ENCODE measurements at regions not wholly inside any gene's neighbourhood (a gene's known extent, or its start where the extent isn't known, plus 50 kb on each side); places are given as distances from the start of the nearest gene placed in this dataset.

DNA sequence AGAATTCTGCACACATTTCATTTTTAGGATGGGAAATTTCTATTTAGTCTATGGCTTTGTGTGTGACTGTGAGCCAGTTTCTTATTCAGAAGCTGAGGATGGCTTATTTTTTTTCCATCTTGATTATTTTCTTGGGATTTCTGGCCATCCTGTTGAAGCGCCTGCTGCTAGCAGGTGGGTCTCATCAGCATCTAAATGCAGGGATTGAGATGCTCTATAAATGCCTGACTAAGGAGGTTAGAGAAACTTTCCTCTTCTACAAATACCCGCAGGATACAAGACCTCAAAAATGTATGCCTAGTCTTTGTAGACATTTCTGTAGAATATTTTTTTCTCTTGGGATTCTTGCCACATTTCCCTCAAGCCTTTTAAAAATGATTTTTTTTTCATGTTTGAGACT lies 138.0 kb upstream of the CCN2 start:
- Histone ChIP-seq H3K4me3 (no peak overlapping the region), H3K9me3 (no peaks in the 10 kb centered on the region; the same call in none of the 2 replicates), H3K36me3 (no peaks in the 10 kb centered on the region; the same call in 1 of the 2 replicates)

DNA sequence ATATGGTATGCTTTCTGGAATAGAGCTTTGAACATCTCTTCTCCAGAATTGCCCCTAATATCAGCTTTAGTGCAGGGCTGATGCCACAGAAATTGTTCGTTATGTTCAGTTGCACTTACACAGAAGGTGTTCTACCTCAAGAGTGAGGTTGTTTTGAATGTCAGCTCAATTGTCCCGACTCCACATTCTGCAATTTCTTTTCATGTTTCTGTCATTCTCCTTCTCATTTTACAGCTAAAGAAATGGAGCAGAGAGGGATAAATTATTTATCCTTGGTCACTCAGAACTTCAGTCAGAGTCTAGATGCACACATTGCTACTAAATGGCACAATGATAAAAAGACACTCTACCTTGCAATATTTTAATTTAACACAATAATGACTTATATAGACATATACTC lies 137.0 kb upstream of the CCN2 start:
- H3K36me3 ChIP-seq: no peaks in the 10 kb centered on the region; the same call in 1 of the 2 replicates
- DNase-seq: no peak

More for the DNA sequence above, 138.0 kb upstream of the CCN2 start:
- no peak for DNase-seq
- no peaks in the 10 kb centered on the region for H3K27me3 ChIP-seq

DNA sequence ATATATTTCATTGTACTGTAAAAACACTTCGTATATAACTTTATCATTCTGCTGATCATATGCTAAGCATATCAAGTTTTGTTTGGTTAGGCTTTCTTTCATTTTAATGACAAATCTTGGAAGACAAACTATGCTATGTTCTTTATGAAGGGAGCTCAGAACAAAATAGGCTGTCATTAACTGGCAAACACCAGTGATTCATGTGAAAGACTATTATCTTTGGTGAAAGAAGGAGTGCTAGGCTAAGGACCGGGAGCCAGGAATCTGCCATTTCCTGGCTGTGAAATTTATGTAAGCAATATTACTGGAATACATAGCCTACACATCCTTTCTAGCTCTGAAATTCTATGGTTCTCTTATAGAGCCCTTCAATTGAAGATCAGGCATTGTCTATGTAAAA lies 136.2 kb upstream of the CCN2 start:
- Histone ChIP-seq H3K27me3 (no peaks in the 10 kb centered on the region), H3K9me3 (no peaks in the 10 kb centered on the region; the same call in 1 of the 2 replicates), H3K36me3 (no peaks in the 10 kb centered on the region; the same call in 1 of the 2 replicates), H3K4me3 (no peak overlapping the region)
- DNase-seq: peak; percentile 71

More for the DNA sequence above, 137.0 kb upstream of the CCN2 start:
- Histone ChIP-seq H3K9me3 (no peaks in the 10 kb centered on the region; the same call in 1 of the 2 replicates), H3K4me3 (no peak overlapping the region), H3K27me3 (no peaks in the 10 kb centered on the region)

DNA sequence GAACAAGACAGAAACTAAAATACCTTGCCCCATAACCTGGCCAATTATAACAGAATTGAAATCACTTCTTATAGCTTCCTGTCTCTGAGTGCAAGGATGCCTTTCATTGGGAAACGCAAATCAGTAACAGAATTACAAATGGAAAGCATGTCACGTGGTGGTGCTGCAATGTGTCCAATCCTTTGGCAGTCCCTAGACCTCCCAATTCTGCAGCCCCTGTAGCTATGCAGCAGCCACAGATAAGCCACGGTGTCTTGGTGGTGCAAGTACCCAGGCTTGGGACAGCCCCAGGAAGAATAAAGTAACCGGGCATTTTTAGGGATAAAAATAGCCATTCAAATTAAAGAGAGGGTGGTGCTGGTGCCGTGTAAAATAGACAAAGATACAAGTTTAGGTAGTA lies 134.6 kb upstream of the CCN2 start:
- Histone ChIP-seq H3K27me3 (no peaks in the 10 kb centered on the region), H3K36me3 (no peaks in the 10 kb centered on the region; the same call in 1 of the 2 replicates), H3K9me3 (no peaks in the 10 kb centered on the region), H3K4me3 (no peak overlapping the region)
- DNase-seq: no peak

DNA sequence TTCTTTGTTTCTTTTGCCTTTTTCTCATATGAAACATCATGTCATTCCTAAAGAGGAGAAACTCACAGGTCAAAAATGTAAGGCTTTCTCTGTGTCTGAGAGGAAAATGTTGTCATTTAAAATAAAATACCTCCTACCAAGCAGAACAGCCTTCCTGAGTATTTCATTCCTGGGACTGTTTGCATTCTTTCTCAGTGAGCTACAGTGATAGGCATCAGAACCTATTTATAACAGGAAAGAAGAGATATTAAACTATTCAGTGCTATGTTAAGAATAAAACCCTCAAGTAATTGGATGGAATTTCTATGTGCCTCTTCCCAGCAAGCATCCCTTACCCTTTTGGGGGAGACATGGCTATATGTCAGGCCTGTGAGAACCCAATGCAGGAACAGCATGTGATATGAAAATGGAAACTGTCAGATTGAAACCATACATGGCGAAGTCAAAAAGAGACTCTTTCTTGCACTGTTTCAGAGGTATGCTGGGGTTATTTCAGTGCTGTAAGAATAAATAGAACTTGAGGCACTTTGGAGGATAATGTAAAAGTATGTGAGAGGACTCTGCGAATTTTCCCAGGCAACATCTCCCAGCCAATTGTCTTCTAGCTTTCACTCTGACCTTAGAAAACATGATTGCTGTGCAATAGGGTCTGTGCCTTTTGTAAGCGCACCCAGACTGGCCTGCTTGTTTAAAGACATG lies 133.8 kb upstream of the CCN2 start:
- DNase-seq: peak; percentile 32
- Histone ChIP-seq H3K36me3 (peaks cover 6% of the 10 kb centered on the region; the same call in 1 of the 2 replicates), H3K27me3 (no peaks in the 10 kb centered on the region), H3K9me3 (no peaks in the 10 kb centered on the region), H3K4me3 (no peak overlapping the region)

DNA sequence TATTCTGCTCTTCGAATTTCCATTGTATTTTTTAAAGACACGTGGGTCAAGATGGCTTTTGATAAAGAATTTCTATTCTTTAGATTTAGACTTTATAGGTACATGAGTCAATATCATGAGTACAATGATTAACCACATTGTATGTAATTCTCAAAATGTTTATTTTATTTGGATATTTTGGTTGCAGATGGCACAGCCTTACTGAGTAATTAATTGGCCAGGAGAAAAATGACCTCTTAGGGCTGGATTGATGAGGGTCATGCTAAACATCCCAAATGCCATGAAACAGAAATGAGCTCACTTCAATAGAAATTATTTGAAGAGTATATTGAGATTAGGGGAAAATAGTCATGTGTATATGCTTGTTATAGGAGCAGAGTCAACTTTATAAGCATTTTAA lies 131.2 kb upstream of the CCN2 start:
- Histone ChIP-seq H3K9me3 (no peaks in the 10 kb centered on the region), H3K27me3 (no peaks in the 10 kb centered on the region), H3K4me3 (no peak overlapping the region), H3K36me3 (peaks cover 8% of the 10 kb centered on the region)
- no peak for DNase-seq

DNA sequence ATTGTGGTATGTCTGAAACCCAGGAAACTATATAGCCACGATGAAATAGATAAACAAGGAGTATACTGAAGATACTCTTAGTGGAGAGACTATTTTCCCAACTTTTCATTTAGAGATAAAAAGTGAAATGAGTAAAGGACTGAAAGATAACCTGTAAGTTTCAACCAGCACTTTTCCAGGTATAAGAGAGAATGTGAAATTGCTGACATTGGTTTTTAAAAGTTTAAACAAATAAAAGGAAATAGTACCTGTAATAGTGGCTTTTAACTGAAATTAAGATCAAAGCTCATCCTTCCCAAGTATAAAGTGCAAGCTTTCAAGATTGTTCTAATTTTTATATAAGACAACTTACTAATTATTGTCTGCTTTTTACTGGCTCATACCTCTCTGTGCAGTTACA lies 130.2 kb upstream of the CCN2 start:
- Histone ChIP-seq H3K36me3 (peaks cover 10% of the 10 kb centered on the region), H3K4me3 (no peak overlapping the region), H3K9me3 (no peaks in the 10 kb centered on the region), H3K27me3 (no peaks in the 10 kb centered on the region)
- no peak for DNase-seq

DNA sequence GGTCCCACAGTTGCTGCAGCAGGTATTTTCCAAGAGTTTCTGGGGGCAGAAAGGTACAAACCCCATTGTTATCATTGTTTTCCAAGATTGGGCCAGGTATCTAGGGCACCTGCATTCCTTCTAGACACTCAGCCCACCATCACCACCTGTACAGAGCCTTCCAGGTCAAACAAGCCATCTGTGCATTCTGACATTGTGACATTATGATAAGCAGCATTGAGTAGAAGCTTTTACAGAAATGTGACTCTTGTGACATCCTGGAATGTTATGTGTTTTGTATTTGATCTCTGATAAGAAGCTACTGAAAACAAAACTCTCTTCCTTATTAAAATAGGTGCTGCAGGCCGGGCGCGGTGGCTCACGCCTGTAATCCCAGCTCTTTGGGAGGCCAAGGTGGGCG lies 128.1 kb upstream of the CCN2 start:
- DNase-seq: no peak
- no peaks in the 10 kb centered on the region for H3K9me3 ChIP-seq

DNA sequence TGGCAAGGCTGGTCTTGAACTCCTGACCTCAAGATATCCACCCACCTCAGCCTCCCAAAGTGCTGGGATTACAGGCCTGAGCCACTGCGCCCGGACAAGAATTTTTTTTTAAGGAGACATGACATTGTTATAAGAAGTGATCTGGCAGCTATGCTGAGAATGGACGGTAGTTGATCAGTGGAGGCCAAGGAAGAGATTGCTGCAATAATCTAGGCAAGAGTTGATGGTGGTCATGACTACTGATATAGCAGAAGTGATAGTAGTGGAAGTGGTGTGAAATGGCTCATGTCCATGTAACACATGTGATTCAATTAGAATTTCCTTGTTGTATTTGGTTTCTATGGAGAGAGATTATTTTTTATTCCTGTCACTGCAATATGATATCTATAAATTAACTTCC lies 125.3 kb upstream of the CCN2 start:
- H3K9me3 ChIP-seq: no peaks in the 10 kb centered on the region
- H3K4me3 ChIP-seq: no peak overlapping the region
- DNase-seq: no peak
- no peaks in the 10 kb centered on the region for H3K27me3 ChIP-seq
- peaks cover 18% of the 10 kb centered on the region for H3K36me3 ChIP-seq

More for the DNA sequence above, 128.1 kb upstream of the CCN2 start:
- H3K36me3 ChIP-seq: peaks cover 18% of the 10 kb centered on the region
- no peak overlapping the region for H3K4me3 ChIP-seq
- H3K27me3 ChIP-seq: no peaks in the 10 kb centered on the region

DNA sequence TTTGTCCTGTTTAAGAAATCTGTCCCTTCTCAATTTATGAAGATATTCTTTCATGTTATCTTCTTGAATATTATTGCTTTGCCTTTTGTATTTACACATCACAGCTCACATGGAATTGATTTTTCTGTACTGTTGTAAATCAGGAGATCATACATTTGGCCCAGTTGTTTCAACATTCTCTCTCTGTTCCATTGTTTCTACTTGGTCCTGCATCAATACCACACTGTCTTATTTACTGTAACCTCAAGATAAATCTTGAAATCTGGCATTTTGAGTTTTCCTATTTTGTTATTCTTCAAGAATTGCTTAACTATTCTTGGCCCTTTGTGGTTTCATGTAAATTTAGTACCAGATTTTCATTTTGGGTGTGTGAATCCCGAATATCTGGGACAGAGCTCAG lies 121.7 kb upstream of the CCN2 start:
- Histone ChIP-seq H3K27me3 (no peaks in the 10 kb centered on the region), H3K9me3 (no peaks in the 10 kb centered on the region), H3K4me3 (no peak overlapping the region), H3K36me3 (peaks cover 12% of the 10 kb centered on the region; the same call in 1 of the 2 replicates)
- no peak for DNase-seq

DNA sequence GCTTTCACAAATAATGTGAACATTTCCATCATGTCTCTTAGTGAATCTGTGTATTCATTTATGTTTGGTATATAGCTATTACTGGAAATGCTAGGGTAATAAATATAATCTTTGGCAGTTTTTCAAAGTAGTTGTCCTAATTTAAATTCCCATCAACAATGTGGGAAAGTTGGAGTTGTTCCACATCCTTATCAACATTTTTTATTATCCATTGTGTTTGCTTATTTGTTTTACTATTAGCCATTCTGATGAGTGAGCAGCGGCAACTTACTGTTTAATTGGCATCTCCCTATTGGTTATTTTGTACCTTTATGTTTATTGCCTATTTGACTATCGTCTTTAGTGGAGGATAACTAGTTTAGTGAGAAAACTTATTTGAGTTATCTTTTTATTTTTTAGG lies 121.1 kb upstream of the CCN2 start:
- DNase-seq: no peak
- Histone ChIP-seq H3K4me3 (no peak overlapping the region), H3K27me3 (no peaks in the 10 kb centered on the region), H3K36me3 (peaks cover 16% of the 10 kb centered on the region; the same call in 1 of the 2 replicates), H3K9me3 (no peaks in the 10 kb centered on the region)

DNA sequence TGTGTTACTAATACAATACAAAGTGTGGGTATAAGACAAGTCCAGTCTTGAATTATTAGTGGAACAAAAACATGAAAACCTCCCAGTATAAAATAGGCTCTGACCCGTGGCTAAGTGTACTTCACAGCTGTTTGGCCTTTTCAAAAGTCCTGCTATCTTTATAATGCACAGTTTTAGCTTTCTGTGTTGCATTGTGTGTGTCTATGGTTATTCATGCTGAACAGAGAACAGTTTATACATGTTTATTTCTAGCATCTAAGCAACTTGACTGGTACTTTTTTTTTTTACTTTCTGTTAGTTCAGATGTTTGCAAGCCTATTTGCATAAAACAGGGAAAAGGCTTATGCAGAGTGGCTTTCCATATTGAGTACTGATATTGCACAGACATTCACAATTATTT lies 119.2 kb upstream of the CCN2 start:
- Histone ChIP-seq H3K27me3 (no peaks in the 10 kb centered on the region), H3K4me3 (no peak overlapping the region), H3K36me3 (peaks cover 7% of the 10 kb centered on the region; the same call in 1 of the 2 replicates), H3K9me3 (no peaks in the 10 kb centered on the region)
- DNase-seq: no peak

DNA sequence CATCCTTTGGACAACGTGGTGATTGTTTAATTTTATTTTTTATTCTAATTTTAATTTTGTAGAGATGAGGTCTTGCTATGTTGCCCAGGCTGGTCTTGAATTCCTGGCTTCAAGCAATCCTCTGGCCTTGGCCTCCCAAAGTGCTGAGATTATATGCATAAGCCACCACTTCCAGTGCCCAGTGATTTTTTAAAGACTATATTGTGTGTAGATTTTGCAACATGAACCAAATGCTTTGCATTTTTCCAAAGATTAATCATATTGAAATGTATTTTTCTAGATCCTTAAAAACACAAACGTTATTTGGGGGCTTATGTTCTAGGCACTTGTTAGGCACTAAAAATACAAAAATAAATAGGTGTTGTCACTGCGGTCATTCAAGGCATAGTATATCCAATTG lies 117.6 kb upstream of the CCN2 start:
- no peaks in the 10 kb centered on the region for H3K27me3 ChIP-seq
- H3K4me3 ChIP-seq: no peak overlapping the region
- DNase-seq: peak; percentile 52
- no peaks in the 10 kb centered on the region for H3K9me3 ChIP-seq
- H3K36me3 ChIP-seq: peaks cover 7% of the 10 kb centered on the region; the same call in 1 of the 2 replicates

DNA sequence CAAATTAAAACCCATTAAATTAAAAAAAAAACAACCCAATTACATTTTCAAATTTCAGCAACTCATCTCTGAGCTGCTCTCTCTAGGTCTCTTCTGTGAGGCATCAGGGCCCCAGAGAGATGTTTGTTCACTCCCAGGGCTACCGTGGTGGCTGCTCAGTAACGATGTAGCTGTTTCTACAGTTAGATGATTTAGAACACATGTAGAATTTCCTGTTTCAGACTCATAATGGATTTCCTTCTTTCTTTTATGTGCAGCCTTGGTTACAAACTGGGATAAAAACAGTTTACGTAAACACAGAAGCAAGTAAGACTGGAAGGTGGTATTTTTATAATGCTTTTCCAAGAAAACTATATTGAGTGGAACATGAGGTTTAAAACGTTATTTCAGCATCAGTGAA lies 116.1 kb upstream of the CCN2 start:
- peaks cover 7% of the 10 kb centered on the region; the same call in 1 of the 2 replicates for H3K36me3 ChIP-seq
- no peaks in the 10 kb centered on the region for H3K9me3 ChIP-seq
- DNase-seq: no peak
- H3K27me3 ChIP-seq: no peaks in the 10 kb centered on the region
- H3K4me3 ChIP-seq: no peak overlapping the region

DNA sequence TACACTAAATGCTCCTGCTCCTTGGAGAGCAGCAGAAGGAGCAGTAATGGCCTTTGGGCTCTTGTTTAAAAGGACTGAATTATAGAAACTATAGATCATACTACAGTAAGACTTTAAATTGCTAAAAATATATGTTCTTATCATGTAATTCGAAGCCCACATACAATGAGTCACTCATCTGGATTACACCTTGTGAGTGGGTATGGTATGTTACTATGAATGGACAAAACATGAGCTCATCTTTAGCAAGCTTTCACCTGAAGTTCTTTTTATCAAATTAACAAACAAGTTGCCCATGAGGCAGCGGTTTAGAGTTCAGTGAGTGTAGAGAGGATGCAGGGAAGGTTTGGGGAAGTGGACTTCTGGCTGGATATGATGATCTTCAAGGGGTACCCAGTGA lies 114.4 kb upstream of the CCN2 start:
- Histone ChIP-seq H3K4me3 (no peak overlapping the region), H3K36me3 (peaks cover 7% of the 10 kb centered on the region; the same call in 1 of the 2 replicates), H3K9me3 (no peaks in the 10 kb centered on the region), H3K27me3 (no peaks in the 10 kb centered on the region)
- no peak for DNase-seq

DNA sequence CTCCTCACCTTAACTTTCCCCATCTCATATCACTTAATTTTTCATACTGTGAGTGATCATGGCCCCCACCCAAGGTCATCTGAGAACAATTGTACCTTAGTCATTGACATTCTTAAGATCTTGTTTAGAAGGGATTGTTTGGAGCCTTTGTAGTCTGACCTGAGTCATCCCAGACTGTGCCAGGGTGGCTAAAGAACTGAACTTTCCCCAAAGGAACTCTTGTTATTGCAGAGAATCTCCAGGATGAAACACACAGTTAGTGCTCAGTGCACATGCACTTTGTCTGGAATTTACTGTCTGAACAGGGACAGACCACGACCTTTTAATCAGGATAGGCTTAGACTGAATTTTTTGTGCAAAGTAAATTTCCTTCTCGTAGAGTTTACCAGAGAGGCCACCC lies 112.6 kb upstream of the CCN2 start:
- H3K36me3 ChIP-seq: peaks cover 7% of the 10 kb centered on the region; the same call in 1 of the 2 replicates

DNA sequence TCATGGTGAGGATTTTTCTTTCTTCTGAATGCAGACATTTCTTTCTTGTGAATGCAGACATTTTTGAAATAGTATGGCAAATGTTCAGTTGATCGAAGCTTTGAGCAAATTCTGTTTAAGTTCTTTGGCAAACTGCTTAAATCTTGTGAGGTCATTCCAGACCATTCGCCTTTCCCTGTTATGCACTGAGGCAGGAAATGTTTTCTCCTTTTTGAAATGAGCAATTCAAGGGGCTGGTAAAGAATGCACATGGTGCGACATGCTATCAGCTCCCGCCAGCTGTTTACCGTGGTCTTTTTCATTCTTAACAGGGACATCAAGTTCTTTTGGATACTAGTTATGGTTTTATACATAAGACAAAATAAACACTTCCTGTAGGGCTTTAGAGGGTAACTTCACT lies 112.0 kb upstream of the CCN2 start:
- peaks cover 7% of the 10 kb centered on the region; the same call in 1 of the 2 replicates for H3K36me3 ChIP-seq
- H3K27me3 ChIP-seq: no peaks in the 10 kb centered on the region
- DNase-seq: peak; percentile 43
- no peaks in the 10 kb centered on the region for H3K9me3 ChIP-seq
- no peak overlapping the region for H3K4me3 ChIP-seq

More for the DNA sequence above, 112.6 kb upstream of the CCN2 start:
- DNase-seq: peak; percentile 91
- H3K27me3 ChIP-seq: no peaks in the 10 kb centered on the region
- no peak overlapping the region for H3K4me3 ChIP-seq
- no peaks in the 10 kb centered on the region for H3K9me3 ChIP-seq

DNA sequence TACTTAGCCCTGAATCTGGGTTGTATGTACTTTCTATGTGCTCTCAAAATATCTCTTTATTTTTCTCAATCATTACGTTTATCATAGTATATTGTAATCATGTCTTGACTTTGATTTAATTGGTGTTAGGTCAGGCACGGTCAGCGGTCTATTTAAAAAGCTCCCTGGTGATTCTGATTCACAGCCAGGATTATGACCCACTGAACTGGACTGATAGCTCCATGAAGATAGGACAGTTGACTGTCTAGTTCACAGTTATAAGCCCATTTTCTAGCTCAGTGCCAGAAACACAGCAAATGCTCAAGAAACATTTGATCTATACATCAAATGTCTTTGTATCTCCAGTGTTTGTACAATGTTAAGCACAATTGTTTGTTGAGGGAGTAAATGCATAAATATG lies 111.5 kb upstream of the CCN2 start:
- no peaks in the 10 kb centered on the region for H3K27me3 ChIP-seq
- no peak for DNase-seq
- no peaks in the 10 kb centered on the region for H3K9me3 ChIP-seq
- H3K36me3 ChIP-seq: peaks cover 4% of the 10 kb centered on the region; the same call in 1 of the 2 replicates
- H3K4me3 ChIP-seq: no peak overlapping the region

Measured in MG63 (cell line).